Motor neuron (in vitro differentiated cells): ENCODE measurements at regions not wholly inside any gene's neighbourhood (a gene's known extent, or its start where the extent isn't known, plus 50 kb on each side); places are given as distances from the start of the nearest gene placed in this dataset.

Experiments
- ATAC-seq, 8 experiments: fragments of 200-7000 bp; cut with Tn5 transposase; replicated peaks in 6 of 8; 2 replicates each; pipeline ENCODE4 v1.8.0; 2021; ENCODE audit warnings: mild to moderate bottlenecking in 8 of 8, moderate library complexity in 8 of 8
- H3K27ac ChIP-seq, 2 donors: fragments of 250-450 bp; sonication (Bioruptor Pico); 2 replicates each; pipeline ENCODE4 v1.9.0; 2021; ENCODE audit warnings: antibody characterized with exemption in 2 of 2, mild to moderate bottlenecking in 2 of 2, moderate library complexity in 1 of 2
- H3K4me1 ChIP-seq, 2 donors: fragments of 250-450 bp; sonication (Bioruptor Pico); replicated peaks in 1 of 2; 2 replicates each; pipeline ENCODE4 v1.6.1; 2021; ENCODE audit warnings: antibody characterized with exemption in 2 of 2, mild to moderate bottlenecking in 2 of 2, moderate library complexity in 1 of 2
- H3K4me3 ChIP-seq, 5 donors: fragments of 250-450 bp; sonication (Bioruptor Pico); 2 replicates each; pipeline ENCODE4 v1.9.0; 2021; ENCODE audit warnings: antibody characterized with exemption in 5 of 5, mild to moderate bottlenecking in 5 of 5, moderate library complexity in 4 of 5
- WGBS, 10 experiments: fragments of 450-650 bp; shearing (Covaris generic); methylation state at CpG; one replicate each; pipeline ENCODE4 v1.0.0; 2022; 5-methylcytosine and 5-hydroxymethylcytosine counted together
- in situ Hi-C, 9 experiments: fragments of 400-800 bp; cut with MboI; loops; one replicate each; pipeline ENCODE4 v1.15.0; 2021; ENCODE audit warnings: low sequenced_read_pairs in 9 of 9, low pct_unique_long_range_greater_than_20kb in 2 of 9; ENCODE audit not compliant: unreplicated experiment in 9 of 9

DNA sequence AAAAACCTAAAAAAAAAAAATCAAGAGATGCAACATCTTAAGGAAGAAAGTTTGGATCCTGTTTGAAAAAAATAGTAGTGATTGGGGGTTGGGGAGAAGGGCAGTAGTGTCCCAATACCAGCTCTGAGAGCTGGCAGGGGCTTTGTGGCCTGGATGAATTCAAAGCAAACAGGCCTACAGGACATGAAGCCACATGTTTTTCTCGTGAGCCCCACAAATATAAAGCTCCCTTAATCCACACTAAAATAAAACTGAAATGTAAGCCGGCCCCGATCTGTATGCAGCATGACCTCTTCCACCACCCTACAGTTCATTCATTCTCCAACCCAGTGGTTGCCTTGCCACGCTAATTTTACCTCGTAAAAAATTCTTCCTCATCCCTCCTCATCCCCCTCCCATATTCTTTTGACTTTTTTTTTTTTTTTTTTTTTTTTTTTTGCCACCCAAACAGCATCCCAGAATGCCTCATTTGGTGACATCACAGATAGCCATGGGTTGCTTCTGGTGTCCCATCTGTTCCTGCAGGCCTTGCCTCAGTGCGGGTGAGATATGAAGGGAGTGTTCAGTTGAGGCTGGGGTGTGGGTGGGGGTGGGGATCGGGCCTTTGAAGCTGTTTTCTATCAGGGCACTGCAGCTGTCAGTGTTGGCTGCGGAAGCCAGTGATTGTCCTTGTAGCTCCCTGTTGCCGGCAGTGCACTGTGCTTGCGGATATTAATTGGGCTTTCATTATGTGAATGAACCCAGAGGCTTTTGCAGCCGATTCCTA is 81.6 kb upstream of the NFIB start:
- 57 to 100% (median 73%) methylated on average over 1 to 10 of the region's 11 CpGs for WGBS, 10 experiments
- peak in 5 of 8 experiments; percentile 65 to 97 (median 74) for ATAC-seq
- H3K27ac ChIP-seq, result no peak overlapping the region
- no peaks in the 10 kb centered on the region for H3K4me1 ChIP-seq
- no peak overlapping the region for H3K4me3 ChIP-seq
- in situ Hi-C loops, result no loop called here

DNA sequence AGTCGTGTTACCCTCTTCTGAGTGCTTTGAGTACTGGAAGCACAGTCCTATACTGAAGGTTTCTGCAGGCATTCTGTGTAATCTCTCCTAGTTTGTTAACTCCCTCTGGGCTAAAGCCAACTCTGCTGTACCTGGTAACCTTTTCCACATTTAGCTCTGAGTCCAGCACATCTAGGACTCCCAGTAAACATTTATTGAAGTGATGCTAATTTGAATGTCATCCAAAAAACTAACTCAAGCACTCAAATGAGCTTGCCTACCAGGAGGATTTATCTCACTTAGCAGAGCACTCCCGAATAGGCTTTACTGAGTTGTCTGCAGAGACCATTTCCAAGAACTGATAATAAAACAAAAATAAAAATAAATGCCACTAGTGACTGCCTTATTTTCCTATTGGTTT is 79.5 kb upstream of the NFIB start:
- no peaks in the 10 kb centered on the region for H3K4me1 ChIP-seq
- ATAC-seq, result no peak
- WGBS, 10 experiments, result 19 to 100% (median 89%) methylated on average over 1 to 2 of the region's 2 CpGs; no CpG with 5 or more reads in 1 of the 10 experiments
- no peak overlapping the region for H3K27ac ChIP-seq
- in situ Hi-C loops, result no loop called here
- no peak overlapping the region for H3K4me3 ChIP-seq

DNA sequence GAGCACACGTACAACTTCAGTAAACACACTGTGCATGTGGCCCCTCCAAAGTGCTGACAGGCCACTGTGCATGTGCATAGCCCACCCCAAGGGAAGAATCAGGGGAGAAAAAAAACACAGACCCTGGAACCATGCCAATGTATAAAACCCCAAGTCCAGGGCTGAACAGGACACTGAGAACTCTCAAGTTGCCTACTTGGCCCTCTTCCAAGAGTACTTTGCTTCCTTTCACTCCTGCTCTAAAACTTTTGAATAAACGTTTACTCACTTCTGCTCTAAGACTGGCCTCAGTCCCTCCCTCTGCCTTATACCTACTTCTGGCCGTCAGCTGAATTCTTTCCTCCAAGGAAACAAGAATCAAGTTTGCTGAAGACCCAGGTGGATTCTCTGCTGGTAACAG is 77.7 kb upstream of the NFIB start:
- Histone ChIP-seq H3K27ac (no peak overlapping the region), H3K4me3 (no peak overlapping the region), H3K4me1 (no peaks in the 10 kb centered on the region)
- 0 to 100% (median 90%) methylated on average over 1 to 3 of the region's 3 CpGs; no CpG with 5 or more reads in 2 of the 10 experiments for WGBS, 10 experiments
- peak in 2 of 8 experiments; percentile 32 to 62 for ATAC-seq
- in situ Hi-C loops, result no loop called here

DNA sequence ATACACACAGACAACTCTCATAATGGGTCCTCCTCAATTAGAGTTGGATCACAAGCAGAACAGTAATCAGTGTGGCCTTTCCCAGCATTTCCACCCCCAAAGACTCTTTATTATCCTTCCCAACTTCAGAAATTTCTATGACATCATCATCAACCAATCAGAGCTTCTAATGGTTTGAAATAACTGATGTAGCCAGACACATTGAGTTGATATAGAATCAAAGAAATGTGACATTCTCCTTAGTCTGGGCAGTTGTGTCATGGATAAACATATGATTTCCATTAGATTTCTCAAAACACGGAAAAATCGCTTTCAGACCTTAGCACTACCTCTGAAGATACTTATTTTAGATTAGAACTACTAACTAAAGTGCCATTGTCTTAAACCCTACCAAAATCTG is 75.7 kb upstream of the NFIB start:
- Histone ChIP-seq H3K4me3 (no peak overlapping the region), H3K4me1 (no peaks in the 10 kb centered on the region), H3K27ac (no peak overlapping the region)
- 8 to 100% (median 79%) methylated on average over 2 of the region's 2 CpGs; no CpG with 5 or more reads in 1 of the 10 experiments for WGBS, 10 experiments
- in situ Hi-C loops, result no loop called here
- ATAC-seq, result no peak

DNA sequence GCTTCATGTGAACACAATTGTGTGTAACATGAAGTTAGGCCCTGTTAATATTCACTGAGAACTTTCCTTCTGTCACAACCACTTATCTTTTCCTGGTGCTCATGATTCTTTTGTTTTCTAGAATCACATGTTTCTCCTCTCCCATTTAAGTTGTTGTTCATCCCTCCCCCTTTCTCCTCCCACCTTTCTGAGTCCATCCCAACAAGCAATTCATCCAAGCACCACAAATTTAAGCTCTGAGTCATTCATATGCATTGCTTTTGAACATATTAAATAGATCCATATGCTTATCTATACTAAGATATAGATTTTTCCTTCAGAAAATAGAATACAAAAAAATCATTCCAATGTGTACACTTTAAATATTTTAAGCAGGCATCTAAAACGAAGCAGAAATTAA is 75.2 kb upstream of the NFIB start:
- no peak for ATAC-seq

DNA sequence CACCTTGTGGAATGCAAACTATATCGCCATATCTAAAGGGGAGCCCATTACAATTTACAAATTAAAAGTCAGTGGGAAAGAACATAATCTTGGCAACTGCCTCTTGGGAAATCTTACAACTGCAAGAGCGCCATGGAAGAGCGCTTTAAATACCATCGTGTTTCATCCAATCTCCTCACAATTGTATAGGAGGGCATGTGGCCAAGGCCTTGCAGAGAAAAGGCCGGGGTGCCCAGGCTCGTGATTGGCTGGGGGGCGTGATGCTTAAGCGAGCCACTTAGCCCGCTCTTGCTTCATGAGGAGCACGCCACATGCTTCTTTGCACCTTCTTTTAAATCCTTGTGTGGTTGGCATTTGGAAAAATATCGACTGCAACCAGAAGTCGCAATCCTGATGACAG is 69.8 kb upstream of the NFIB start:
- no peaks in the 10 kb centered on the region for H3K4me1 ChIP-seq
- H3K27ac ChIP-seq, result no peak overlapping the region
- ATAC-seq, result no peak
- 78 to 94% (median 89%) methylated on average over 1 to 8 of the region's 12 CpGs; no CpG with 5 or more reads in 1 of the 10 experiments for WGBS, 10 experiments
- in situ Hi-C loops, result no loop called here
- H3K4me3 ChIP-seq, result no peak overlapping the region

More for the DNA sequence above, 75.2 kb upstream of the NFIB start:
- no peak overlapping the region for H3K4me3 ChIP-seq
- H3K27ac ChIP-seq, result no peak overlapping the region
- in situ Hi-C loops, result no loop called here
- H3K4me1 ChIP-seq, result no peaks in the 10 kb centered on the region
- 0 to 83% (median 49%) methylated on average over 1 of the region's 1 CpG; no CpG with 5 or more reads in 2 of the 10 experiments for WGBS, 10 experiments

DNA sequence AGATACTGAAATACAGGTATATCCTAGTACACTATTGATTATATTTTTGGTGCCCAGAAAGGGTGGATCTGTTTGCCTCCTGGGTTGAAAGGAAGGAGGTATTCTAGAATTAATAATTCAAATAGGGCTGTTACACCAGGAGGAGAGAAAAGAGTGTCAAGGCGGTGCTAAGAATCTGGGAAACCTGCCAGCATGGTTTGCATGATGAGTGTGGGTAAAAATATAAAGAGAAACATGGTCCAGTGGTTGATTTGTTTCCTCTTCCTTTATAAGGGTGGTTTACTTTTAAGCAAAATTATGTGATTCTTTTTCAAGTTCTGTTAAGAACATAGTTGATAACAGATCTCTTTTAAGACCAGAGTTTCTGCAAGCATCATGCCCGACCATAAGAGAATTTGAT is 69.4 kb upstream of the NFIB start:
- 29 to 94% (median 89%) methylated on average over 1 to 2 of the region's 2 CpGs; no CpG with 5 or more reads in 2 of the 10 experiments for WGBS, 10 experiments
- no peak overlapping the region for H3K27ac ChIP-seq
- in situ Hi-C loops, result no loop called here
- no peaks in the 10 kb centered on the region for H3K4me1 ChIP-seq
- H3K4me3 ChIP-seq, result no peak overlapping the region
- ATAC-seq, result peak in 4 of 8 experiments; percentile 41 to 87 (median 77)

DNA sequence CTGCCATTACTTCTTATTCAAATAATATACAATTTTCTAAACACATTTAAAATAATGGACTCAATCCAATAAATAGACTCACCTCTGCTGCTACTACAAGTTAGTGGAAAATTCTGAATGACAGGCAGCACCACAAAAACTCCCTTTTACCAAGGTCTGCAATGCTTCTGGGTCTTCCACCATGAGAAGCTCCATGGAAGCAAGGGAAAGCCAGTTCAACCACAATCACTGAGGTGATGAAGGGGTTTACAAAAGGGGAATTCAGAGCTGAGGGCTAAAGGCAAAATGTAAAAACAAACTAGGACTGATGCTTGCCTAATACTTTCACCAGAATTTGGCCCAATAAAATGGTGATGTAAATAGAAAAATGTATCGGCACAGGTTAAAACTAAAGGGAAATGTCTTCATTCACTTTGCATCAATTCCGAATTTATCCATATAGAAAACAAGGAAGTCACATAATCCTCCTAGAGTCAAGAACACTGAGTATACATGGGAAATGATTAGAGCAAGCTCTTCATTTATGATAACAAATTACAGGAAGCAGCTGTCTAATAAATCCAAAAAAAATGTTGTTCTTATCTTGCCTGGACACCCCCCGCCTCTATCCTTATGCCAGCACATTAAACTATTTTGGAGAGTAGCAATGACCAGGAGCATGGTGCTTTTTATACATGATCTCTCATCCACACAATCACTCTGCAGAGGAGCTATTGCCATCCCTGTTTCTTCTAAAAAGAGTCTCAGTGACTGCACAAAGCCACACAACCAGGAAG is 66.3 kb upstream of the NFIB start:
- H3K4me3 ChIP-seq, result no peak overlapping the region
- in situ Hi-C loops, result no loop called here
- WGBS, 10 experiments, result 63 to 100% (median 95%) methylated on average over 1 to 3 of the region's 3 CpGs
- no peaks in the 10 kb centered on the region for H3K4me1 ChIP-seq
- no peak for ATAC-seq
- no peak overlapping the region for H3K27ac ChIP-seq

DNA sequence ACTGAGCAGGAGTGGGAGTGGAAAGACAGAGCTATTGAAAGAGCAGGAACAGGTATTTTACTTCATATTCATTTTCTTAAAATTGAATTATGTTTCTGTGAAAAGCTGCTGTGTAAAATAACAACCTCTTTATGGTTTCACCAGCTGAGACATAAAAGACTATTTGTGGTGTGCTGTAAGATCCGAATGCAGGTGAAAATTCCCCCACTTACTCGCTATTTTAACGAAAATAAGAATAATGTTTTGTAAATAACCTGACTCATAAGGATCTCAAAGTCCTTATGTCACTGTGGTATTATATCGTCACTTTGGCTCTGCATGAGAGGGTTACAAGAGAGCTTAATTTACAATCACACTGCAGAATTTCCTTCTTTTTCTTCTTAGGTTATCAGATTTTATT is 65.3 kb upstream of the NFIB start:
- no peak for ATAC-seq
- in situ Hi-C loops, result no loop called here
- no peak overlapping the region for H3K27ac ChIP-seq
- no peaks in the 10 kb centered on the region for H3K4me1 ChIP-seq
- 60 to 100% (median 82%) methylated on average over 1 to 4 of the region's 4 CpGs; no CpG with 5 or more reads in 1 of the 10 experiments for WGBS, 10 experiments
- H3K4me3 ChIP-seq, result no peak overlapping the region

DNA sequence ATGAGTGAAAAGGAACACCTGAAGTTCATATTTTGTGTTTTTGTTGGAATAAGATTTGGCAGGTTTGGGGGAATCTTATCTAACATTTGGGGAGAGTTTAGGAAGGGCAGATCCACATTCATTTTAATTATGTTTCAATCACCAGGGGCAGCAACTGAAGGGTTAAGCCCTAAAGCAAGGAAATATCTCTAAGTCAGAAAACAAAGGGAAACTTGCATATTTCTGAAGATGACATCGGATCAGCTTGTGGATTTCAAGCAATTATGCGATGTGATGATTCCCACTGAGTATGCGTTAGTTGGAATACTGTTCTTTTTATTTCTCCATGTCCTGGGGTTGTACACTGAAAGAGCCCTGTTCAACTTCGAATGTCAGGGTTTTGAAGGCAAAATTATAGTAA is 59.8 kb upstream of the NFIB start:
- in situ Hi-C loops, result loop anchor here in 4 of 9 experiments (25.0 kb wide), 1 partner anchor 936 kb away; no protein-coding TSS in a partner anchor
- peak in 2 of 8 experiments; percentile 16 to 41 for ATAC-seq
- 9 to 93% (median 72%) methylated on average over 2 to 4 of the region's 4 CpGs for WGBS, 10 experiments
- H3K4me1 ChIP-seq, result peaks cover 3 to 8% of the 10 kb centered on the region in 2 donors
- no peak overlapping the region for H3K27ac ChIP-seq
- H3K4me3 ChIP-seq, result no peak overlapping the region

DNA sequence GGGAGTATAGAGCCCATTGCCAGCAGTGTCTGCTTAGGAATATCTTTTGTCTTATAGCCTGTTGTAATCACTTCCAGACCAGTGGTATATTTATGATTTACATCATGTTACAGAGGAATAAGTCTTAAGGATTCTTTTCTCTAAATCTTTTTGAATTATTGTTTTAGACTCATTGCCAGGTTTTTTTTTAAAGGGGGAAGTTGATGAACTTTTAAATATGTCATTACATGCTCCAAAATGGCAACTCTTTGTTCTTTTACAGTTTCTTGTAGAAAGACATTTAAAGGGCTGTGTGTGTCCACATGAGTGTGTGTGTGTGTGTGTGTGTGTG is 59.4 kb upstream of the NFIB start:
- in situ Hi-C loops, result loop anchor here in 4 of 9 experiments (25.0 kb wide), 1 partner anchor 936 kb away; no protein-coding TSS in a partner anchor
- no peak overlapping the region for H3K4me3 ChIP-seq
- peak in 3 of 8 experiments; percentile 12 to 37 (median 18) for ATAC-seq
- H3K27ac ChIP-seq, result no peak overlapping the region
- H3K4me1 ChIP-seq, result peaks cover 3 to 8% of the 10 kb centered on the region in 2 donors

DNA sequence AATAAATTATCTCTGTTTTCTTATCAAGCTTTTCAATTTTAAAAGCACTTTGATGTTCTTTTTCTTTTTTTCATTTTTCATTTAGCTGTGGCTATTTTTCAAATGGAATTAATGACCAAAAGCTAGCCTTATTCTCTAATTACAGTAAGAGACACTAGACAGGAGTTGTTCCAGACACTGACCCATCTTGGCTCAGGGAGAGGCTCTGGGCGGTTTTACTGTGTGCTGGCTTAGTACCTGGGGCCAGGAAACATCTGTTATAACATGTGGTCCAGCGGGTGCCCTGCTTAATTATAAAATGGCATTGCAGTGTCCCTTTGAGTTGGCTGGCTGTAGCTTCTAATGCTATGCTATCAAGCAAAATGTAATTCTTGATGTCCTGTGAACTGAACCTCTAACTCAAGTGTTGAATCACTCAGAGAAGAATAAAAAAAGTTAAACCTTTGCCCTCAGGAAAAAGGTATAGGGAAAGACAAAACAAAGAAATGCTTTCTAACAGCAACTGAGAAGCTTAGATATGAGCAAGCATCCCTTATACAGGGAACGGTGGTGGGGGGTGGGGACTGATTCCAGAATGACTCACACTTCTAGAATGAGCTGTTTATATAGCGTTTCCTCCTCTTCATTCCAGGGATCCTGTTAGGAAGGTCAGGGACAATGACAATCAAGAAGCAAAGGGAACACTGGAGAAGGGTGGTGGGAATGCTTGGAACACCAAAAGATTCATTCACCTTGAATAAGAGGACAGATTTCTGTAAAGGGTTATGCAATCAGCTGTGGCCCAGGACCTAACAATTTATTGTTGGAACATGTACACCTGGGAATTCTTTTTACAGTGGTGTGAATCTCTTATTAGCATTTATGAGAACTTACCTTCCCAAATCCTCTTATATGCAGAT is 58.7 kb upstream of the NFIB start:
- peak; percentile 65 to 97 (median 90) for ATAC-seq
- in situ Hi-C loops, result loop anchor here in 4 of 9 experiments (25.0 kb wide), 1 partner anchor 935 kb away; no protein-coding TSS in a partner anchor
- WGBS, 10 experiments, result 0 to 100% (median 47%) methylated on average over 1 to 4 of the region's 4 CpGs
- Histone ChIP-seq H3K4me3 (no peak overlapping the region), H3K4me1 (peaks cover 3 to 8% of the 10 kb centered on the region in 2 donors), H3K27ac (peak overlapping the region in 1 of 2 donors; percentile 7)
